ENCODE measurements at regions not wholly inside any gene's neighbourhood (a gene's known extent, or its start where the extent isn't known, plus 50 kb on each side); places are given as distances from the start of the nearest gene placed in this dataset.

DNA sequence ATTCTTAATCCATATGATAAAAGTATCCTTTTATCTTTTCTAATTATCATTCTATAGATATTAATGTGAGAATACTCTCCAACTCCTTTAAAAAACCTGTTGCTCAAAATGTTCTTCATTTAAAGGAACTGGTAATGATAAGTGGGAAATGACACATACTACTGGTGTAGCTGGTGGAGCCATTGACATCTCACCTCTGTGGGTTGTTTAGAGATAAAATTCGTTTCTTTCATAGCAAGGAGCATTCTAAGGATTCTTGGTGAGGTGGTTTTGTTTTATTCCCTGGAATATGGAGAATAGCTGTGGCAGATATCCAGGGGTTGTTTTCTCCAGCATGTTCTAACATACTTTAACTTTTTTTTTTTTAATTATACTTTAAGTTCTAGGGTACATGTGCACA lies 299.8 kb upstream of the THBS1 start:
- ATAC-seq (ENCODE audit: low FRiP score in 2 of 2) (no peak), DNase-seq (no peak)
- no peaks in the 10 kb centered on the region for H3K4me1 ChIP-seq
- H3K9me3 ChIP-seq, result no peaks in the 10 kb centered on the region
- no peak overlapping the region for H3K4me3 ChIP-seq
- H3K36me3 ChIP-seq, result no peaks in the 10 kb centered on the region
- 48 to 66% methylated on average over 1 of the region's 1 CpG for WGBS, 2 donors
- no peak for TF ChIP-seq EP300 (IDR thresholded peaks at IDR 0.05)
- no peak for TF ChIP-seq POLR2AphosphoS5 (IDR thresholded peaks at IDR 0.05)
- no peaks in the 10 kb centered on the region for H3K27me3 ChIP-seq
- H3K27ac ChIP-seq, result no peak overlapping the region

DNA sequence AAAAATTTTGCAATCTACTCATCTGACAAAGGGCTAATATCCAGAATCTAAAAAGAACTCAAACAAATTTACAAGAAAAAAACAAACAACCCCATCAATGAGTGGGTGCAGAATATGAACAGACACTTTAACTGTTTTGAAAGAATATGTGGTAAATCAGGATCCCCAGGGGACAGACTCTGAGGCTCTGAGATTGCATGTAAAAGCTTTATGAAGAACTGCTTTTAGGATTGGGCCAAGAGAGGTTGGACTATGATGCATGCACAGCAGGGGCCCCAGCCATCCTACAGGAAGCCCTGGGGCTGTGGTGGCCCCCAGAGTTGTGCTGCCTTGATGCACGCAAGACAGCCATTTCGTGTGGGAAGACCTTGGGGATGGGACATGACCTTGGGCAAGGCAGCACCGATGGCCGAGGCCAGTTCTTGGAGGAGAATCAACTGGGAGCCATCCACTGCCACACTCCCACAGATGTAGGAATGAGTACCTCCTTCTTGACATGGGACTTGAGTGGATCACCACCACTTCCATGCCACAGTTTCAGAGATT lies 298.1 kb upstream of the THBS1 start:
- Histone ChIP-seq H3K9me3 (no peaks in the 10 kb centered on the region), H3K27me3 (no peaks in the 10 kb centered on the region), H3K27ac (no peak overlapping the region), H3K36me3 (no peaks in the 10 kb centered on the region), H3K4me3 (no peak overlapping the region), H3K4me1 (peaks cover 0 to 4% (median 0%) of the 10 kb centered on the region in 4 donors)
- DNase-seq (peak in 1 of 2 donors; percentile 13), ATAC-seq (ENCODE audit: low FRiP score in 2 of 2) (no peak)
- WGBS, 2 donors, result 81 to 95% methylated on average over 3 to 4 of the region's 4 CpGs
- TF ChIP-seq EP300 (IDR thresholded peaks at IDR 0.05) (no peak), POLR2AphosphoS5 (IDR thresholded peaks at IDR 0.05) (no peak), POLR2A (IDR thresholded peaks at IDR 0.05) (no peak)
- TF ChIP-seq, protein P1, sequence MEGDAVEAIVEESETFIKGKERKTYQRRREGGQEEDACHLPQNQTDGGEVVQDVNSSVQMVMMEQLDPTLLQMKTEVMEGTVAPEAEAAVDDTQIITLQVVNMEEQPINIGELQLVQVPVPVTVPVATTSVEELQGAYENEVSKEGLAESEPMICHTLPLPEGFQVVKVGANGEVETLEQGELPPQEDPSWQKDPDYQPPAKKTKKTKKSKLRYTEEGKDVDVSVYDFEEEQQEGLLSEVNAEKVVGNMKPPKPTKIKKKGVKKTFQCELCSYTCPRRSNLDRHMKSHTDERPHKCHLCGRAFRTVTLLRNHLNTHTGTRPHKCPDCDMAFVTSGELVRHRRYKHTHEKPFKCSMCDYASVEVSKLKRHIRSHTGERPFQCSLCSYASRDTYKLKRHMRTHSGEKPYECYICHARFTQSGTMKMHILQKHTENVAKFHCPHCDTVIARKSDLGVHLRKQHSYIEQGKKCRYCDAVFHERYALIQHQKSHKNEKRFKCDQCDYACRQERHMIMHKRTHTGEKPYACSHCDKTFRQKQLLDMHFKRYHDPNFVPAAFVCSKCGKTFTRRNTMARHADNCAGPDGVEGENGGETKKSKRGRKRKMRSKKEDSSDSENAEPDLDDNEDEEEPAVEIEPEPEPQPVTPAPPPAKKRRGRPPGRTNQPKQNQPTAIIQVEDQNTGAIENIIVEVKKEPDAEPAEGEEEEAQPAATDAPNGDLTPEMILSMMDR (IDR thresholded peaks at IDR 0.05), result no peak

DNA sequence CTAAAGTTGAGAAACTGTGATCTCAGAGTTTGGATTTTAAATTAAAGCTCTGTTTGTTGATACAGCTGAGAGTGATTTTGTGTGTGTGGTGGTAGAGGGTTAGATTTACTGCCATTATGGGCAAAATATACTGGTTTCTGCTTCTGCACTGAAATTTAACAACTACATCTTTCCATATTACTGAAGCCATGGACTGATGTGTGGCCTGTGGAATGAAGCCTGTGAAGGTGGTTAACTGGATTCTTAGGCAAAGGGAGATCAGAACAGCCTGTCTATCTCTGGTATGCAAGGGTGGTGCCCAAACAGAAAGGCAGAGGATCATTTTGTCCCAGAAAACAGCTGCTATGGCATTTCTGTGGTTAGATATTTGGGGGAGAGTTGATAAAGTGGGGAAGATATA lies 297.3 kb upstream of the THBS1 start:
- DNase-seq (no peak), ATAC-seq (ENCODE audit: low FRiP score in 2 of 2) (no peak)
- TF ChIP-seq, protein P1 (IDR thresholded peaks at IDR 0.05), result no peak
- TF ChIP-seq EP300 (IDR thresholded peaks at IDR 0.05) (no peak), POLR2AphosphoS5 (IDR thresholded peaks at IDR 0.05) (no peak), POLR2A (IDR thresholded peaks at IDR 0.05) (no peak)
- Histone ChIP-seq H3K27ac (no peak overlapping the region), H3K4me1 (peaks cover 0 to 4% (median 0%) of the 10 kb centered on the region in 4 donors), H3K9me3 (no peaks in the 10 kb centered on the region), H3K27me3 (no peaks in the 10 kb centered on the region), H3K4me3 (no peak overlapping the region), H3K36me3 (no peaks in the 10 kb centered on the region)

- TF ChIP-seq EP300 (IDR thresholded peaks at IDR 0.05) (no peak), POLR2AphosphoS5 (IDR thresholded peaks at IDR 0.05) (no peak), POLR2A (IDR thresholded peaks at IDR 0.05) (no peak)
- TF ChIP-seq, protein P1 (IDR thresholded peaks at IDR 0.05), result no peak
- Histone ChIP-seq H3K27ac (no peak overlapping the region), H3K4me1 (peaks cover 0 to 4% (median 0%) of the 10 kb centered on the region in 4 donors), H3K9me3 (no peaks in the 10 kb centered on the region), H3K4me3 (no peak overlapping the region), H3K27me3 (no peaks in the 10 kb centered on the region), H3K36me3 (no peaks in the 10 kb centered on the region)
- no peak for ATAC-seq (ENCODE audit: low FRiP score in 2 of 2)
- DNase-seq, result no peak
- WGBS, 2 donors, result 85 to 89% methylated on average over 3 of the region's 3 CpGs
These were observed 295.8 kb upstream of the THBS1 start for GRCh38 chr15:39285071-39285470.

DNA sequence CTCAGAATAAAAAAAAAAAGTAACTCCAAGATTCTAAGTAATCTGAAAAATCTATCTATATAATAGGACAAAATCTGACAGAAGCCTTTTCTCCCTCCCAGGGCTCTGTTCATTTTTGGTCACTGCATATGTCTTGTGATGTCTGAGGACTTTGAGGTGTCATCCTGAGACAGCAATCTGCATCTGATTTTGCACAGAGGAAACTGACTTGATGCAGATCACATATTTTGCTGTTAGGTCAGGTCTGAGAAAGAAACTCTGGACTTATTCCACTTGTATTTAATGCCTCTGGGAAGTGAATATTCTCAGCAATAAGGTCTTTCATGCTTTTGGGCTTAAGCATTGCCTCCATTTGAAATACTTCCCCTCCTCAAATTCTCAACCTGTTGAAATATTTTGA lies 295.2 kb upstream of the THBS1 start:
- no peak for TF ChIP-seq EP300 (IDR thresholded peaks at IDR 0.05)
- no peak for TF ChIP-seq POLR2AphosphoS5 (IDR thresholded peaks at IDR 0.05)
- TF ChIP-seq POLR2A (IDR thresholded peaks at IDR 0.05), result no peak
- TF ChIP-seq, protein P1 (IDR thresholded peaks at IDR 0.05), result no peak
- no peaks in the 10 kb centered on the region for H3K9me3 ChIP-seq
- no peaks in the 10 kb centered on the region for H3K27me3 ChIP-seq
- H3K27ac ChIP-seq, result no peak overlapping the region
- no peak overlapping the region for H3K4me3 ChIP-seq
- DNase-seq, result no peak
- H3K36me3 ChIP-seq, result no peaks in the 10 kb centered on the region
- peaks cover 0 to 4% (median 0%) of the 10 kb centered on the region in 4 donors for H3K4me1 ChIP-seq
- ATAC-seq (ENCODE audit: low FRiP score in 2 of 2), result no peak
